ENCODE measurements at regions not wholly inside any gene's neighbourhood (a gene's known extent, or its start where the extent isn't known, plus 50 kb on each side); places are given as distances from the start of the nearest gene placed in this dataset.
"Not testable (repeated sequence)": the region's sequence is repeated elsewhere in the genome, so short reads cannot be mapped to it uniquely, and the experiment has no call there.

GRCh38 chr16:9141813-9142212, 50.4 kb downstream of the HAPSTR1 start:
- intact Hi-C loops (cut with DNase I), result no loop called here
- no peak for DNase-seq (ENCODE audit: low spot score)

- intact Hi-C loops (cut with DNase I), result no loop called here
- no peak for DNase-seq (ENCODE audit: low spot score)
Measured at GRCh38 chr16:9144106-9144505, 52.7 kb downstream of the HAPSTR1 start.

DNA sequence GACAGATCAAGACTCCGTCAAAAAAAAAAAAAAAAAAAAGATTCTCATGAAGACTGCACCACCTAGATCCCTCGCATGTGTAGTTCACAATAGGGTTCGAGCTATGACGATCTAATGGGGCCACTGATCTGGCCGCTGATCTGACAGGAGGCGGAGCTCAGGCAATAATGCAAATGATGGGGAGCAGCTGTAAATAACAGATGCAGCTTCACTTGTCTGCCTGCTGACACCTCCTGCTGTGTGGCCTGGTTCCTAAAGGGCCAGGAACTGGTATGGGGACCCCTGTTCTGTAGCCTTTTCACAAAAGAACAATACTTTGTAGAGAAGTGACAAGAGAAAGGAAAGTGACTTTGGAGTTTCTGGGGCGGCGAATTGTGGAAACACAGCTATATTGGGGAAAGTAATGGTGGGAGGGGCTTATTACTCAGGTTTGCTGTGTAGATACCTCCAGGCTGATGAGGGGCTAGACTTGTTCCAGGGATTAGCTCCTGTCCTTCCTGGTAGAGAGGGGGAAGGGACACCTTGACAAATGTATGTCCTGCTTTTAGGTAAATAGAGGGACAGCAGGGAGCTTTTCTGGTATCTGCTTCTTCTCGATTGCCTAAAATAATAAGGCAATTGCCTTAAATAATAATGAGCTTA, 57.1 kb downstream of the HAPSTR1 start:
- no peak for DNase-seq (ENCODE audit: low spot score)
- intact Hi-C loops (cut with DNase I), result no loop called here

DNA sequence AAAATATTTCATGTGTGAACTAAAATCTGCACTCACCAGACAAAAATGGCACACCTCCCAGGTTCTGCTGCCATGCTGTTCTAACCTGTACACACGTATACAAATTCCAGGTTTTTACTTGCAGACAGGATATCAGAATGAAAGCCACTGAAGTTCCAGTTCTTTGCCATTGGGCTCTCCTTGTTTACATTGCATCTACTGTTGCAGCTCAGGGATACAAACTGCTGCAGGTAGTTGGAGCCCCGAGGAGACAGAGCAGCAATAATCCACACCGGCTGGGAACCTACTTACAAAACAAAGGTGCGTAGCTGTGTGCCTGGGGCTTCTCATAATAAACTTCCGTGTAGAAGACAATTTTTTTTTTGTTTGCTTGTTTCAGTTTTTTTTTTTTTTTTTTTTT, 59.6 kb downstream of the HAPSTR1 start:
- intact Hi-C loops (cut with DNase I), result no loop called here
- no peak for DNase-seq (ENCODE audit: low spot score)

DNA sequence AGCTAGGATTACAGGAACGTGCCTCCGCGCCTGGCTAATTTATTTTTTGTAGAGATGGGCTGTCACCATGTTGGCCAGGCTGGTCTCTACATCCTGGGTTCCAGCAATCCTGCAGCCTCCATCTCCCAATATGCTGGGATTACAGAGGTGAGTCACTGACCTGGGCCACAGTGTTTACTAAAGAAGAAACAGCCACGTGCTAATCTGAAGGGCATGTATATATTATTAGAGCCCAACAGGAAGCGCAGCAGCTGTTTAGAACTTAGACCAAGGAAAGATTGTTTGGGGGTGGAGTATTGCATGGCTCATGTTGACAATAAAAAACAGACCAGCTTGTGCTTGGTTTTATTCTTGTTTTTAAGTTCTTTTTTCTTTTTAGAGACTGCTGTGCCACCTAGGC, 60.2 kb downstream of the HAPSTR1 start:
- DNase-seq (ENCODE audit: low spot score), result no peak
- intact Hi-C loops (cut with DNase I), result no loop called here

GRCh38 chr16:9152649-9153501, 61.4 kb downstream of the HAPSTR1 start:
- intact Hi-C loops (cut with DNase I), result no loop called here
- DNase-seq (ENCODE audit: low spot score), result no peak

DNA sequence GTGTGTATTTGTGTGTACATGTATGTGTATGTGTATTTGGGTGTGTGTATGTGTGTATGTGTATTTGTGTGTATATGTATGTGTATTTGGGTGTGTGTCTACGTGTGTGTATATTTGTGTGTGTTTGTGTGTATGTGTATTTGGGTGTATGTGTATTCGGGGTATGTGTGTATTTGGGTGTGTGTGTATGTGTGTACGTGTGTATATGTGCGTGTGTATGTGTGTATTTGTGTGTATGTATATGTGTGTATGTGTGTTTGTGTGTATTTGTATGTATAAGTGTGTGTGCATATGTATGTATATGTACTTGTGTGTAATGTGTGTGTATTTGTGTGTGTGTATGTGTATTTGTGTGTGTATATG, 62.0 kb downstream of the HAPSTR1 start:
- DNase-seq (ENCODE audit: low spot score), result no peak
- intact Hi-C loops (cut with DNase I), result no loop called here

DNA sequence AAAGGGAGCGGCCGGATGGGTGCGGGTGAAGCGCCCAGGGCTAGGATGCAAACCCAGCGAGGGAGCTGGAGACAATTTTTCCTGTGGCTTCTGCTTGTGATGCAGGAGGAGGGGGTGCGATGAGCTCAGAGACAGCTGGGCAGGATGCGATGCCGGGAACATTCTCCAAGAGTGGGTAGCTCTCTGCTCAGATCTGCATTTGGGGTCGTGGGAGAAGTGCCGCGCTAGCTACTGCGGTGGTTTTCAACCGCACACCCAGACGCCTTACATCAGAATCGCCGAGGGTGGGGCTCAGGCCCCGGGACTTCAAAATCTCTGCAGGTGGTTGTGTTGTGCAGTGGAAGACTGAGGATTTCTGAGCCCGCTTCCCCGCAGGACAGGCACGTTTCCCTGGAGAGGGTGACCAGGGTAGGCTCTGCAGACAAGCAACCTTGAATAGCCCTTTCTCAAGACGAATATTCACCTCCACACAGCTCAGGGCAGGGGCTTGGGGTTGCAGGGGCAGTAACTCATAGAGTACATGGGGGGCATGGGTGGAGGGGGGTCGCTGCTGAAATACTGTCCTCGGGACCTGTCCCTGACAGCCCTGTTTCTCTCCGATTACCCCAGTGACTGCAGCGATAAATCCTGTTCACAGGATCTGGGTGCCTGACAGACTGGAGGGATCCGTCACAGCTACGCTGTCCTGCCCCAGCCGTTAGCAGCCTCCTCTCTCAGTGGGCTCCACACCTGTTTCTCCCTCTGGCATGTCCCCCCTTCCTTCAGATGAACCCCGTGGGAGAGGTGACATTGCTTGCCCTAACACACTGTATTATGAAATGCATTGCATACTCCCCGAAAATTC, 63.3 kb downstream of the HAPSTR1 start:
- intact Hi-C loops (cut with DNase I), result no loop called here
- DNase-seq (ENCODE audit: low spot score), result no peak

- intact Hi-C loops (cut with DNase I), result no loop called here
Measured at GRCh38 chr16:9155871-9156270, 64.4 kb downstream of the HAPSTR1 start.

DNA sequence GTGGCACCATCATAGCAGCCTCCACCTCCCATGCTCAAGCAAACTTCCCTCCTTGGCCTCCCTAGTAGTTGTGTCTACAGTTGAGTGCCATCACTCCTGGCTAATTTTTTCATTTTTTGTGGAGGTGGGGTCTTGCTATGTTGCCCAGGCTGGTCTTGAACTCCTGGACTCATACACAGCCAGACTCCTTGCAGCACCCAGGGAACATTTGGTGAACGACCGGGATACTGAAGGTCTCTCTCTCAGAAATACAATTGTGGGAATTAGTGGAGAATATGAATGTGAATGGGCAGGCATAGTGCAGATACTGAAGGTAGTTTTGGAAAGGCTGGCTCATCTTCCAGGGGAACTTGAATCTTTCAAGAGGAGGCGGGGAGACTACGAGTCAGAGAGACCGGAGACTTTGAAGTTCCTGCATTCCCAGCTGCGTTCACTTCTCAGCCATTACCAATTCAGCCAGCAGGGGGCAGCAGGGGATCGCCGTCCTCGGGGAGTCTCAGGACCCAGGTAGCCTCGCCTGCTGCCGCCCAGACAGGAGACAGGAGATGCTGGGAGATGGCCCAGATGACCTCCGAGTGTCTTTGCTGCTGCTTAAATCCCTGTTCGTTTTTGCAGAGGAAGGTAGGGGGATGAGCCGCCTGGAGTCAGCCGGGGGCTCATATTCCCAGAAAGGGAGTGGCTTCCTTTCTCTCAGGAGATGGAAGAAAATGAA, 68.6 kb downstream of the HAPSTR1 start:
- intact Hi-C loops (cut with DNase I), result loop anchor here (2.0 kb wide), 1 partner anchor 1021 kb away; no protein-coding TSS in a partner anchor
- peak; percentile 82 for DNase-seq (ENCODE audit: low spot score)

More at GRCh38 chr16:9155871-9156270, 64.4 kb downstream of the HAPSTR1 start:
- no peak for DNase-seq (ENCODE audit: low spot score)

DNA sequence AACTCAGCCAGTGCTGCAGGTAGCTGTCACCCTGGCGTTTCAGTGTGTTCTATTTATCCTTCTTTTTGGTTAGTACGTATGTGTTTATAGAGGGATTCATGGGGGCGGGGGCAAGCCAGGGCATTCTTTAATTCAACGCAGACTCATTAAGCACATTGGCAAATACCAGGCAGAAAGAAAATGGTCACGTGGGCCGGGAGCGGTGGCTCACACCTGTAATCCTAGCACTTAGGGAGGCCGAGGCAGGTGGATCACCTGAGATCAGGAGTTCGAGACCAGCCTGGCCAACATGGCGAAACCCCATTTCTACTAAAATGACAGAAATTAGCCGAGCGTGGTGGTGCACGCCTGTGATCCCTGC, 69.1 kb downstream of the HAPSTR1 start:
- intact Hi-C loops (cut with DNase I), result loop anchor here (2.0 kb wide), 1 partner anchor 1020 kb away; no protein-coding TSS in a partner anchor
- DNase-seq (ENCODE audit: low spot score), result no peak

GRCh38 chr16:9165681-9166080, 74.2 kb downstream of the HAPSTR1 start:
- intact Hi-C loops (cut with DNase I), result no loop called here
- no peak for DNase-seq (ENCODE audit: low spot score)

DNA sequence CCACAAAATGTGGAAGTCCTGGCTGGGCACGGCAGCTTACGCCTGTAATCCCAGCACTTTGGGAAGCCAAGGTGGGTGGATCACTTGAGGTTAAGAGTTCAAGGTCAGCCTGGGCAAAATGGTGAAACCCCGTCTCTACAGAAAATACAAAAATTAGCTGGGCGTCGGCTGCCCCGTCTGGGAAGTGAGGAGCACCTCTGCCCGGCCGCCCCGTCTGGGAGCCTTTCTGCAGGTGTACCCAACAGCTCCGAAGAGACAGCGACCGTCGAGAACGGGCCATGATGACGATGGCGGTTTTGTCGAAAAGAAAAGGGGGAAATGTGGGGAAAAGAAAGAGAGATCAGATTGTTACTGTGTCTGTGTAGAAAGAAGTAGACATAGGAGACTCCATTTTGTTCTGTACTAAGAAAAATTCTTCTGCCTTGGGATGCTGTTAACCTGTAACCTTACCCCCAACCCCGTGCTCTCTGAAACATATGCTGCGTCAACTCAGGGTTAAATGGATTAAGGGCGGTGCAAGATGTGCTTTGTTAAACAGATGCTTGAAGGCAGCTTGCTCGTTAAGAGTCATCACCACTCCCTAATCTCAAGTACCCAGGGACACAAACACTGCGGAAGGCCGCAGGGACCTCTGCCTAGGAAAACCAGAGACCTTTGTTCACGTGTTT, 75.0 kb downstream of the HAPSTR1 start:
- DNase-seq (ENCODE audit: low spot score); intact Hi-C loops (cut with DNase I): not testable (repeated sequence)

DNA sequence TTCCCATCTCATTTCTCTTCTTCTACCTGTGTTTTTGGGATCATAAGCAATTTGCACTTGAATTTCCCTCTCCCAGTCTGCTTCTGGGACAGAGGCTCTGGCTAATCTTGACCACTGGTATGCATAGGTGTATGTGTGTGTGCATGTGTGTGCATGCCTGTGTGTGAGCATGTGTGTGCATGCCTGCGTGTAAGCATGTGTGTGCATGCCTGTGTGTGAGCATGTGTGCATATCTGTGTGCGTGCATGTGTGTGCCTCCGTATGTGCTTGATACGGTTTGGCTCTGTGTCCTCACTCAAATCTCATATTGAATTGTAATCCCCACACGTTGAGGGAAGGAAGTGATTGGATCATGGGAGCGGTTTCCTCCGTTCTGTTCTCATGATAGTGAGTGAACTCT, 77.7 kb downstream of the HAPSTR1 start:
- intact Hi-C loops (cut with DNase I), result no loop called here
- DNase-seq (ENCODE audit: low spot score), result no peak

DNA sequence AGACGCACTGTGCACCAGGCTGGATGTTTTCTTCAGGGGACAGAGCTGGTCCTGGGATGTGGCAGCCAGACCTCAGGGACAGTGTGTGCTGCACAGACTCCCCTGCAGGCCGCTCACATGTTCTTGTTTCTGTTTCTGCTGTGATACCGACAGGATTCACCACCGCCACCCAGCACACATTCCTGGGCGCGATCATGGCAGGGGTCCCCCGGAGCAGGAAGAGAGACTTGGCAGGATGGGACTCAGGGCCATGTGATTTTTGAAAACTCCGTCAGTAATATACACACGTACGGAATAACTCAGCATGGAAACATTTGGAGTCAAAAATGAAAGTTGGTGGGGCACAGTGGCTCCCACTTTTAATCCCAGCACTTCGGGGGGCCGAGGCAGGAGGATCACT, 79.0 kb downstream of the HAPSTR1 start:
- intact Hi-C loops (cut with DNase I), result no loop called here
- DNase-seq (ENCODE audit: low spot score), result no peak

GRCh38 chr16:9176547-9177418, 85.3 kb downstream of the HAPSTR1 start:
- DNase-seq (ENCODE audit: low spot score), result no peak
- intact Hi-C loops (cut with DNase I), result no loop called here

DNA sequence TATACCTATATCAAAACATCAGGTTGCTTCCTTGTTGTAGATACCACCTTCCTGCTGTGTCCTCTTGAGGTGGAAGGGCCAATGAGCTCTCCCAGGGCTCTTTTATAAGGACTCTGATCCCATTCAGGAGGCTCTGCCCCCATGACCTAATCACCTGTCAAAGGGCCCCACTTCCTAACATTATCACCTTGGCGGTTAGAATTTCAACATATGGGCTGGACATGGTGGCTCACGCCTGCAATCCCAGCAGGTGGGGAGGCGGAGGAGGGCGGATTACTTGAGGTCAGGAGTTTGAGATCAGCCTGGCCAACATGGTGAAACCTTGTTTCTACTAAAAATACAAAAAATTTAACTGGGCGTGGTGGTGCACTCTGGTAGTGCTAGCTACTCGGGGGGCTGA, 86.4 kb downstream of the HAPSTR1 start:
- no peak for DNase-seq (ENCODE audit: low spot score)
- intact Hi-C loops (cut with DNase I), result no loop called here

DNA sequence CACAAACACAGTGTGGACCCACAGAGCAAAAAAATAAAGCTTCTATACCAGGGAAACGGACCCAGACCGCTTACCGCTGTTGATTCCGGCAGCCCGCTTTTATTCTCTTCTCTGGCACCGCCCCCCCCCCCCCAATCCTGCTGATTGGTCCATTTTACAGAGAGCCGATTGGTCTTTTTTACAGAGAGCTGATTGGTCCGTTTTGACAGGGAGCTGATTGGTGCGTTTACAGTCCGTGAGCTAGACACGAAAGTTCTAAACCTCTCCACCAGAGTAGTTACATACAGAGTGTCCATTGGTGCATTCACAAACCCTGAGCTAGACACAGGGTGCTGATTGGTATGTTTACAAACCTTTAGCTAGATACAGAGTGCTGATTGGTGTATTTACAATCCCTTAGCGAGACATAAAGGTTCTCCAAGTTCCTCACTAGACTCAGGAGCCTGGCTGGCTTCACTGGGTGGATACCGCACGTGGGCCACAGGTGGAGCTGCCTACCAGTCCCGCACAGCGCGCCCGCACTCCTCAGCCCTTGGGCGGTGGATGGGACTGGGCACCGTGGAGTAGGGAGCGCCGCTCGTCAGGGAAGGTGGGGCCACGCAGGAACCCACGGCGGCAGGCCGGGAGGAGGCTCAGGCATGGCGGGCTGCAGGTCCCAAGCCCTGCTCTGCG, 92.4 kb downstream of the HAPSTR1 start:
- DNase-seq (ENCODE audit: low spot score), result no peak
- intact Hi-C loops (cut with DNase I), result no loop called here
